Panc1 (cell line): ENCODE measurements at regions not wholly inside any gene's neighbourhood (a gene's known extent, or its start where the extent isn't known, plus 50 kb on each side); places are given as distances from the start of the nearest gene placed in this dataset.
"Not testable (repeated sequence)": the region's sequence is repeated elsewhere in the genome, so short reads cannot be mapped to it uniquely, and the experiment has no call there.

Source experiments
- ATAC-seq: fragments of 200-7000 bp; cut with Tn5 transposase; 2 replicates; pipeline ENCODE4 v1.9.1; 2020; ENCODE audit warnings: mild to moderate bottlenecking, moderate library complexity
- BruUV-seq: library from RNA; stranded (reverse); fragments of 400-500 nt; replicated peaks from 2 replicates; lab custom pipeline; 2021; lab: Mats Ljungman, UMichigan
- CTCF ChIA-PET: fragments of 300-600 bp; sonication (Branson Sonifier 250); formaldehyde crosslinking; loops from one replicate; lab custom pipeline; 2022; ENCODE audit warnings: antibody characterized with exemption; lab: Charles Lee
- POLR2A ChIA-PET: fragments of 300-600 bp; sonication (Branson Sonifier 250); formaldehyde crosslinking; loops from one replicate; lab custom pipeline; 2022; ENCODE audit warnings: antibody characterized with exemption; lab: Charles Lee
- DNase-seq: peaks from one replicate; pipeline ENCODE4 v3.0.0-alpha.2; 2010; ENCODE audit warnings: low read depth, low spot score
- H3K27ac ChIP-seq: 2 replicates; pipeline ENCODE4 v1.5.1; 2011; ENCODE audit warnings: mild to moderate bottlenecking, low read length, inconsistent platforms
- H3K27me3 ChIP-seq: fragments of 200-500 bp; sonication (Bioruptor generic); 2 replicates; pipeline ENCODE4 v1.6.0; 2014; ENCODE audit warnings: low read length, inconsistent platforms; ENCODE audit not compliant: control insufficient read depth, insufficient read depth
- H3K36me3 ChIP-seq: fragments of 200-500 bp; sonication (Bioruptor generic); 2 replicates; pipeline ENCODE4 v1.5.1; 2014; ENCODE audit warnings: inconsistent platforms, mild to moderate bottlenecking, low read length, moderate library complexity; ENCODE audit not compliant: control insufficient read depth, insufficient read depth
- H3K4me1 ChIP-seq: 2 replicates; pipeline ENCODE4 v1.5.1; 2011; ENCODE audit warnings: inconsistent platforms, mild to moderate bottlenecking, low read length, moderate library complexity; ENCODE audit not compliant: control insufficient read depth, insufficient read depth
- H3K4me3 ChIP-seq, 2 experiments: 2 replicates each; pipeline ENCODE4 v1.5.1; 2011 to 2012; ENCODE audit warnings: low read depth in 2 of 2, low read length in 2 of 2, mild to moderate bottlenecking in 2 of 2, inconsistent platforms in 1 of 2, moderate library complexity in 1 of 2
- H3K9me3 ChIP-seq: fragments of 200-500 bp; sonication (Bioruptor generic); 2 replicates; pipeline ENCODE4 v1.5.1; 2014; ENCODE audit warnings: low read depth, mild to moderate bottlenecking, inconsistent platforms, low read length, moderate library complexity; ENCODE audit not compliant: control insufficient read depth, insufficient read depth
- CTCF ChIP-seq: fragments of 450-650 bp; IDR thresholded peaks from 2 replicates; pipeline ENCODE4 v1.5.1; 2017; ENCODE audit warnings: mild to moderate bottlenecking
- POLR2AphosphoS5 ChIP-seq: IDR thresholded peaks from 2 replicates; pipeline ENCODE4 v1.6.1; 2012; ENCODE audit warnings: mild to moderate bottlenecking, low read depth, low read length, moderate library complexity
- REST ChIP-seq, 2 experiments: IDR thresholded peaks; 2 replicates each; pipeline ENCODE4 v1.6.1; 2011 to 2012; ENCODE audit warnings: low read depth in 2 of 2, control low read depth in 1 of 2, low read length in 1 of 2, mild to moderate bottlenecking in 1 of 2, moderate library complexity in 1 of 2; ENCODE audit not compliant: insufficient read depth in 1 of 2
- SIN3A ChIP-seq: IDR thresholded peaks from 2 replicates; pipeline ENCODE4 v1.6.1; 2012; ENCODE audit warnings: low read depth, mild to moderate bottlenecking, low read length, moderate library complexity, borderline replicate concordance; ENCODE audit not compliant: insufficient read depth
- TCF7L2 ChIP-seq: IDR thresholded peaks from 2 replicates; pipeline ENCODE4 v1.6.1; 2011; ENCODE audit warnings: mild to moderate bottlenecking, low read depth, low read length, inconsistent platforms
- in situ Hi-C: cut with HindIII; loops from 2 replicates; pipeline ENCODE4 v1.10.0; 2016; ENCODE audit warnings: low sequenced_read_pairs, low pct_unique_long_range_greater_than_20kb
- intact Hi-C: fragments of 100-400 bp; cut with micrococcal nuclease; formaldehyde crosslinking; loops from one replicate; pipeline ENCODE4 v1.10.0; 2022; ENCODE audit not compliant: unreplicated experiment

GRCh38 chr19:22483514-22483913 lies 61.4 kb upstream of the ZNF98 start:
- POLR2A ChIA-PET = not testable (repeated sequence)

GRCh38 chr19:22472180-22472637 lies 50.1 kb upstream of the ZNF98 start:
- POLR2A ChIA-PET = no interaction called here
- no peak for ATAC-seq
- in situ Hi-C loops = no loop called here
- H3K4me1 ChIP-seq = no peaks in the 10 kb centered on the region
- CTCF ChIA-PET = no interaction called here
- H3K36me3 ChIP-seq = no peaks in the 10 kb centered on the region
- peaks cover 27% of the 10 kb centered on the region; the same call in 1 of the 2 replicates for H3K9me3 ChIP-seq
- intact Hi-C loops = no loop called here
- no TSS peak for BruUV-seq
- no peaks in the 10 kb centered on the region for H3K27me3 ChIP-seq
- no peak overlapping the region for H3K27ac ChIP-seq
- no peak overlapping the region for H3K4me3 ChIP-seq
- DNase-seq = no peak
- TF ChIP-seq CTCF = no peak
- TF ChIP-seq POLR2AphosphoS5 = no peak
- TF ChIP-seq SIN3A = no peak
- no peak for TF ChIP-seq TCF7L2
- TF ChIP-seq REST (IDR thresholded peaks at IDR 0.05; ENCODE audit: insufficient read depth in 1 of 2, low read depth in 2 of 2, low read length in 1 of 2) = no peak

More at GRCh38 chr19:22483514-22483913, 61.4 kb upstream of the ZNF98 start:
- H3K9me3 ChIP-seq, intact Hi-C loops, DNase-seq, H3K4me3 ChIP-seq, H3K27me3 ChIP-seq, H3K27ac ChIP-seq, H3K36me3 ChIP-seq, ATAC-seq, H3K4me1 ChIP-seq, CTCF ChIA-PET, BruUV-seq, in situ Hi-C loops: not testable (repeated sequence)
